Keratinocyte (primary cell): ENCODE measurements at regions not wholly inside any gene's neighbourhood (a gene's known extent, or its start where the extent isn't known, plus 50 kb on each side); places are given as distances from the start of the nearest gene placed in this dataset.

ENCODE experiments used
- DNase-seq: peaks from one replicate; pipeline ENCODE4 v3.0.0-alpha.2; 2011; ENCODE audit warnings: low read depth, missing footprints, low spot score
- FAIRE-seq: peaks from 2 replicates; lab custom pipeline; 2011; peaks lifted over from hg19 to GRCh38; lab: Jason Lieb, UNC
- H2AFZ ChIP-seq: 2 replicates; pipeline ENCODE4 v1.6.0; 2012; ENCODE audit warnings: low read length, control low read depth, inconsistent platforms; ENCODE audit not compliant: control insufficient read depth
- H3K27ac ChIP-seq: 2 replicates; pipeline ENCODE4 v1.5.1; 2011; ENCODE audit warnings: low read length; ENCODE audit not compliant: control insufficient read depth, insufficient read depth
- H3K27me3 ChIP-seq: 3 replicates; pipeline ENCODE4 v1.6.0; 2011; ENCODE audit warnings: low read length; ENCODE audit not compliant: control insufficient read depth, insufficient read depth; ENCODE audit errors: extremely low read depth
- H3K36me3 ChIP-seq, 2 experiments: 2 replicates in 1 of 2; 3 replicates in 1 of 2; pipeline ENCODE4 v1.5.1; 2011; ENCODE audit warnings: low read length in 2 of 2, mild to moderate bottlenecking in 1 of 2; ENCODE audit not compliant: control insufficient read depth in 2 of 2, insufficient read depth in 2 of 2; ENCODE audit errors: extremely low read depth in 1 of 2
- H3K4me1 ChIP-seq: 3 replicates; pipeline ENCODE4 v1.5.1; 2011; ENCODE audit warnings: low read length; ENCODE audit not compliant: control insufficient read depth, insufficient read depth; ENCODE audit errors: extremely low read depth
- H3K4me2 ChIP-seq: 3 replicates; pipeline ENCODE4 v1.6.0; 2011; ENCODE audit warnings: low read depth, low read length; ENCODE audit not compliant: control insufficient read depth, insufficient read depth; ENCODE audit errors: extremely low read depth
- H3K4me3 ChIP-seq, 3 experiments: fragments of 200-600 bp in 1 of 3; sonication (generic) in 1 of 3; 2 replicates in 2 of 3; 3 replicates in 1 of 3; pipeline ENCODE4 v1.5.1; 2011 to 2016; ENCODE audit warnings: low read length in 3 of 3, mild to moderate bottlenecking in 3 of 3, control low read depth in 2 of 3, inconsistent platforms in 1 of 3, low read depth in 1 of 3, mixed read lengths in 1 of 3, mixed run types in 1 of 3, moderate library complexity in 1 of 3; ENCODE audit not compliant: control insufficient read depth in 2 of 3, insufficient read depth in 2 of 3; ENCODE audit errors: extremely low read depth in 1 of 3
- H3K79me2 ChIP-seq: 2 replicates; pipeline ENCODE4 v1.6.0; 2012; ENCODE audit warnings: low read length; ENCODE audit not compliant: control insufficient read depth, insufficient read depth
- H3K9ac ChIP-seq: 3 replicates; pipeline ENCODE4 v1.6.0; 2011; ENCODE audit warnings: low read length; ENCODE audit not compliant: control insufficient read depth, insufficient read depth; ENCODE audit errors: extremely low read depth
- H3K9me1 ChIP-seq: 3 replicates; pipeline ENCODE4 v1.6.0; 2011; ENCODE audit warnings: low read length; ENCODE audit not compliant: control insufficient read depth, insufficient read depth; ENCODE audit errors: extremely low read depth
- H3K9me3 ChIP-seq: 2 replicates; pipeline ENCODE4 v1.5.1; 2012; ENCODE audit warnings: low read depth, low read length; ENCODE audit not compliant: control insufficient read depth
- H4K20me1 ChIP-seq: 3 replicates; pipeline ENCODE4 v1.6.0; 2011; ENCODE audit warnings: low read length; ENCODE audit not compliant: control insufficient read depth, insufficient read depth; ENCODE audit errors: extremely low read depth
- EZH2 ChIP-seq: IDR thresholded peaks from one replicate; pipeline ENCODE4 v1.6.1; 2012; ENCODE audit warnings: inconsistent platforms, mild to moderate bottlenecking, low read length, moderate library complexity
- dilution Hi-C: fragments of 300-500 bp; cut with MboI; formaldehyde crosslinking; loops from one replicate; pipeline ENCODE4 v1.7.0; 2020; ENCODE audit warnings: low sequenced_read_pairs; ENCODE audit not compliant: extremely low pct_ligation_motif_present
- TF ChIP-seq, protein P1 (sequence below), 3 experiments: IDR thresholded peaks in 1 of 3; conservative IDR thresholded peaks in 1 of 3; optimal IDR thresholded peaks in 1 of 3; 2 replicates in 2 of 3; 3 replicates in 1 of 3; pipeline versions ENCODE3 to v1.5.1; 2011; ENCODE audit warnings: low read length in 3 of 3, mild to moderate bottlenecking in 3 of 3, moderate library complexity in 2 of 3, control low read depth in 1 of 3, inconsistent platforms in 1 of 3; ENCODE audit not compliant: insufficient read depth in 2 of 3; ENCODE audit errors: extremely low read depth in 1 of 3

DNA sequence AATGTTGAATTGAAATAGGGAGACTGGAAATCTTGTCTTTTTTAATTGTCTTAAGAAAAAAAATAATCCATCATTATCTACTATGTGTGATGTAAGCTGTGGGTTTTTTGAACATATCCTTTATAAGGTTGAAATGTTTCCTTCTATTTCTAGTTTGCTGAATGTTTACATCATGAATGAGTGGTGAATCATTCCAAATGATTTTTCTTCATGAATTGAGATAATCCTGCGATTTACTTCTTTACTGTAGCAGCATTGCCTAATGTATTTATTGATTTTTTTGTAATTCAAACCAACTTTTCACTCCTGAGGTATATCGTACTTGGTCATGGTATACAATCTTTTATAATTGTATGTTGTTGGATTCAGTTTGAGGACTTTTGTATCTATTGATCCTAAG is 607.6 kb upstream of the PFKP start:
- no peak overlapping the region for H3K4me3 ChIP-seq
- dilution Hi-C loops: no loop called here
- no peaks in the 10 kb centered on the region for H3K9me1 ChIP-seq
- H3K9ac ChIP-seq: no peak overlapping the region
- H4K20me1 ChIP-seq: no peaks in the 10 kb centered on the region
- FAIRE-seq (no peak), DNase-seq (no peak)
- H3K27me3 ChIP-seq: no peaks in the 10 kb centered on the region
- no peak overlapping the region for H3K27ac ChIP-seq
- H3K9me3 ChIP-seq: no peaks in the 10 kb centered on the region
- H2AFZ ChIP-seq: no peak overlapping the region
- no peak overlapping the region for H3K4me2 ChIP-seq
- TF ChIP-seq EZH2: no peak
- TF ChIP-seq, protein P1, sequence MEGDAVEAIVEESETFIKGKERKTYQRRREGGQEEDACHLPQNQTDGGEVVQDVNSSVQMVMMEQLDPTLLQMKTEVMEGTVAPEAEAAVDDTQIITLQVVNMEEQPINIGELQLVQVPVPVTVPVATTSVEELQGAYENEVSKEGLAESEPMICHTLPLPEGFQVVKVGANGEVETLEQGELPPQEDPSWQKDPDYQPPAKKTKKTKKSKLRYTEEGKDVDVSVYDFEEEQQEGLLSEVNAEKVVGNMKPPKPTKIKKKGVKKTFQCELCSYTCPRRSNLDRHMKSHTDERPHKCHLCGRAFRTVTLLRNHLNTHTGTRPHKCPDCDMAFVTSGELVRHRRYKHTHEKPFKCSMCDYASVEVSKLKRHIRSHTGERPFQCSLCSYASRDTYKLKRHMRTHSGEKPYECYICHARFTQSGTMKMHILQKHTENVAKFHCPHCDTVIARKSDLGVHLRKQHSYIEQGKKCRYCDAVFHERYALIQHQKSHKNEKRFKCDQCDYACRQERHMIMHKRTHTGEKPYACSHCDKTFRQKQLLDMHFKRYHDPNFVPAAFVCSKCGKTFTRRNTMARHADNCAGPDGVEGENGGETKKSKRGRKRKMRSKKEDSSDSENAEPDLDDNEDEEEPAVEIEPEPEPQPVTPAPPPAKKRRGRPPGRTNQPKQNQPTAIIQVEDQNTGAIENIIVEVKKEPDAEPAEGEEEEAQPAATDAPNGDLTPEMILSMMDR (optimal IDR thresholded peaks at IDR 0.05 in 1 of 3, IDR thresholded peaks at IDR 0.05 in 1 of 3, conservative IDR thresholded peaks at IDR 0.05 in 1 of 3; ENCODE audit: extremely low read depth in 1 of 3, insufficient read depth in 2 of 3, low read length in 3 of 3): no peak
- no peaks in the 10 kb centered on the region for H3K4me1 ChIP-seq
- H3K36me3 ChIP-seq: no peaks in the 10 kb centered on the region
- no peaks in the 10 kb centered on the region for H3K79me2 ChIP-seq

DNA sequence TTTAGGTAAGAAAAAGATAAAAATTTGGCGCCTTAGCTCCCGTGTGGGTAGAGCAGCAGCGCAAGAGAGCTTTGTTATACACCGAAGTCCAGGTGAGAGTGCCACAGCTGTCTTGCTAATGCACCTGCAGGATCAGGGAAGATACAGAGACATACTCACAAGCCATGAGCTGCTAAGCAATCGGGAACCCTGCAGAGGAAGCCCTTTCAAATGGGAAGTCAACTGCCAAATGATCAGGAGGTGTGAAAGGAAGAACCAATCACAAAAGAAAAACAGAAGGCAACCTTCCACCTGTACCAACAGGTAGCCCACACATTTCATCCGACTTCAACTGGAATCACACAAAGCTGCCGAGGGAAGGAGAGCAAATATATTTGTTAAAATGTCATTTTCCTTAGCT is 610.5 kb upstream of the PFKP start:
- H3K4me1 ChIP-seq: no peaks in the 10 kb centered on the region
- dilution Hi-C loops: no loop called here
- no peak overlapping the region for H3K4me3 ChIP-seq
- no peak for DNase-seq
- no peak for FAIRE-seq
- no peak overlapping the region for H3K27ac ChIP-seq
- H3K4me2 ChIP-seq: no peak overlapping the region
- no peak overlapping the region for H3K9ac ChIP-seq
- TF ChIP-seq, protein P1 (optimal IDR thresholded peaks at IDR 0.05 in 1 of 3, IDR thresholded peaks at IDR 0.05 in 1 of 3, conservative IDR thresholded peaks at IDR 0.05 in 1 of 3; ENCODE audit: extremely low read depth in 1 of 3, insufficient read depth in 2 of 3, low read length in 3 of 3): no peak
- TF ChIP-seq EZH2: no peak
- no peaks in the 10 kb centered on the region for H4K20me1 ChIP-seq
- no peaks in the 10 kb centered on the region for H3K9me1 ChIP-seq
- H3K9me3 ChIP-seq: no peaks in the 10 kb centered on the region
- no peaks in the 10 kb centered on the region for H3K27me3 ChIP-seq
- no peaks in the 10 kb centered on the region for H3K36me3 ChIP-seq
- no peaks in the 10 kb centered on the region for H3K79me2 ChIP-seq
- H2AFZ ChIP-seq: no peak overlapping the region
